ENCODE measurements at regions not wholly inside any gene's neighbourhood (a gene's known extent, or its start where the extent isn't known, plus 50 kb on each side); places are given as distances from the start of the nearest gene placed in this dataset.

- no peaks in the 10 kb centered on the region for H3K27me3 ChIP-seq
- no peaks in the 10 kb centered on the region for H3K4me1 ChIP-seq
- no peak for DNase-seq
- no peak for TF ChIP-seq CTCF (IDR thresholded peaks at IDR 0.05)
- no peak for TF ChIP-seq POLR2A (IDR thresholded peaks at IDR 0.05)
- no peaks in the 10 kb centered on the region for H3K36me3 ChIP-seq
- no peaks in the 10 kb centered on the region for H3K9me3 ChIP-seq
- no peak overlapping the region for H3K27ac ChIP-seq
- H3K4me3 ChIP-seq, result no peak overlapping the region
These were observed 243.7 kb upstream of the CHD6 start for GRCh38 chr20:41861772-41862422.

- TF ChIP-seq CTCF (IDR thresholded peaks at IDR 0.05), result no peak
- no peak for TF ChIP-seq POLR2A (IDR thresholded peaks at IDR 0.05)
- no peak for DNase-seq
- no peaks in the 10 kb centered on the region for H3K27me3 ChIP-seq
- no peaks in the 10 kb centered on the region for H3K9me3 ChIP-seq
- no peaks in the 10 kb centered on the region for H3K36me3 ChIP-seq
- H3K4me3 ChIP-seq, result no peak overlapping the region
- no peaks in the 10 kb centered on the region for H3K4me1 ChIP-seq
- H3K27ac ChIP-seq, result no peak overlapping the region
These were observed 236.6 kb upstream of the CHD6 start for GRCh38 chr20:41854765-41855164.

- DNase-seq, result no peak
- TF ChIP-seq POLR2A (IDR thresholded peaks at IDR 0.05) (no peak), CTCF (IDR thresholded peaks at IDR 0.05) (no peak)
- Histone ChIP-seq H3K4me3 (no peak overlapping the region), H3K27ac (no peak overlapping the region), H3K4me1 (no peaks in the 10 kb centered on the region), H3K36me3 (no peaks in the 10 kb centered on the region), H3K9me3 (no peaks in the 10 kb centered on the region), H3K27me3 (no peaks in the 10 kb centered on the region)
These were observed 235.6 kb upstream of the CHD6 start for GRCh38 chr20:41853806-41854205.

GRCh38 chr20:41848180-41848579 lies 230.0 kb upstream of the CHD6 start:
- Histone ChIP-seq H3K4me1 (no peaks in the 10 kb centered on the region), H3K36me3 (no peaks in the 10 kb centered on the region), H3K4me3 (no peak overlapping the region), H3K27ac (no peak overlapping the region), H3K27me3 (no peaks in the 10 kb centered on the region), H3K9me3 (no peaks in the 10 kb centered on the region)
- no peak for DNase-seq
- TF ChIP-seq POLR2A (IDR thresholded peaks at IDR 0.05) (no peak), CTCF (IDR thresholded peaks at IDR 0.05) (no peak)

- Histone ChIP-seq H3K27me3 (no peaks in the 10 kb centered on the region), H3K4me3 (no peak overlapping the region), H3K27ac (no peak overlapping the region), H3K9me3 (no peaks in the 10 kb centered on the region), H3K36me3 (no peaks in the 10 kb centered on the region), H3K4me1 (no peaks in the 10 kb centered on the region)
- no peak for DNase-seq
- TF ChIP-seq POLR2A (IDR thresholded peaks at IDR 0.05) (no peak), CTCF (IDR thresholded peaks at IDR 0.05) (no peak)
These were observed 219.6 kb upstream of the CHD6 start for GRCh38 chr20:41837669-41838224.

Data from Peyer's patch (tissue), 4 donors.